BLaER1 treated with 17β-estradiol and CSF1 and Interleukin-3, amounts not matched to agents 10 nM and 100 nM (cell line): ENCODE measurements at regions not wholly inside any gene's neighbourhood (a gene's known extent, or its start where the extent isn't known, plus 50 kb on each side); places are given as distances from the start of the nearest gene placed in this dataset.

Experiments used
- H3K27ac ChIP-seq, 11 experiments: shearing (Covaris generic); formaldehyde crosslinking; 2 replicates each; pipeline ENCODE4 v1.8.1; 2022
- H3K27me3 ChIP-seq, 11 experiments: shearing (Covaris generic); formaldehyde crosslinking; 2 replicates each; pipeline ENCODE4 v1.8.1; 2022
- H3K36me3 ChIP-seq, 11 experiments: shearing (Covaris generic); formaldehyde crosslinking; 2 replicates each; pipeline ENCODE4 v1.8.1; 2022
- H3K4me1 ChIP-seq, 10 experiments: shearing (Covaris generic); formaldehyde crosslinking; 2 replicates each; pipeline ENCODE4 v1.8.1; 2022
- H3K4me2 ChIP-seq, 11 experiments: shearing (Covaris generic); formaldehyde crosslinking; 2 replicates each; pipeline ENCODE4 v1.8.1; 2022
- H3K4me3 ChIP-seq, 10 experiments: shearing (Covaris generic); formaldehyde crosslinking; 2 replicates each; pipeline ENCODE4 v1.8.1; 2022
- H3K9ac ChIP-seq, 11 experiments: shearing (Covaris generic); formaldehyde crosslinking; 2 replicates each; pipeline ENCODE4 v1.8.1; 2022
- H3K9me3 ChIP-seq, 11 experiments: shearing (Covaris generic); formaldehyde crosslinking; replicated peaks in 1 of 11; 2 replicates each; pipeline ENCODE4 v1.8.1; 2022
- H4K20me1 ChIP-seq, 11 experiments: shearing (Covaris generic); formaldehyde crosslinking; 2 replicates each; pipeline ENCODE4 v1.8.1; 2022
- Cebpa-rat ChIP-seq, 11 experiments: shearing (Covaris generic); IDR thresholded peaks; 2 replicates each; pipeline ENCODE4 v1.8.1; 2022

- H4K20me1 ChIP-seq: no peaks in the 10 kb centered on the region
- TF ChIP-seq Cebpa-rat (IDR thresholded peaks at IDR 0.05): no peak
- H3K4me3 ChIP-seq: no peak overlapping the region
- H3K9ac ChIP-seq: no peak overlapping the region
- 0 out of 22 replicates have a peak, but pooled peaks cover 0 to 19% (median 0%) of the 10 kb centered on the region in 11 experiments for H3K27me3 ChIP-seq
- 0 out of 22 replicates have a peak, but pooled peaks cover 0 to 4% (median 0%) of the 10 kb centered on the region in 11 experiments for H3K9me3 ChIP-seq
- H3K36me3 ChIP-seq: no peaks in the 10 kb centered on the region
- H3K27ac ChIP-seq: no peak overlapping the region
- no peak overlapping the region for H3K4me2 ChIP-seq
- peaks cover 0 to 10% (median 4%) of the 10 kb centered on the region in 10 experiments; a peak in 4 of 20 replicates for H3K4me1 ChIP-seq
Measured at GRCh38 chr2:12594590-12594989, 122.1 kb upstream of the TRIB2 start.

GRCh38 chr2:12596771-12597170, 120.0 kb upstream of the TRIB2 start:
- no peaks in the 10 kb centered on the region for H3K4me1 ChIP-seq
- no peak for TF ChIP-seq Cebpa-rat (IDR thresholded peaks at IDR 0.05)
- no peak overlapping the region for H3K27ac ChIP-seq
- 0 out of 22 replicates have a peak, but pooled peaks cover 0 to 4% (median 0%) of the 10 kb centered on the region in 11 experiments for H3K9me3 ChIP-seq
- H3K36me3 ChIP-seq: no peaks in the 10 kb centered on the region
- no peak overlapping the region for H3K4me2 ChIP-seq
- no peak overlapping the region for H3K4me3 ChIP-seq
- H3K9ac ChIP-seq: no peak overlapping the region
- H4K20me1 ChIP-seq: no peaks in the 10 kb centered on the region
- H3K27me3 ChIP-seq: 0 out of 22 replicates have a peak, but pooled peaks cover 0 to 12% (median 0%) of the 10 kb centered on the region in 11 experiments

- Histone ChIP-seq H3K4me2 (no peak overlapping the region), H3K36me3 (no peaks in the 10 kb centered on the region), H3K9me3 (0 out of 22 replicates have a peak, but pooled peaks cover 0 to 4% (median 0%) of the 10 kb centered on the region in 11 experiments), H3K4me3 (no peak overlapping the region), H3K27ac (no peak overlapping the region), H3K9ac (no peak overlapping the region), H4K20me1 (no peaks in the 10 kb centered on the region), H3K27me3 (0 out of 22 replicates have a peak, but pooled peaks cover 0 to 5% (median 0%) of the 10 kb centered on the region in 11 experiments), H3K4me1 (peaks cover 0 to 1% (median 0%) of the 10 kb centered on the region in 10 experiments; a peak in 1 of 20 replicates)
- TF ChIP-seq Cebpa-rat (IDR thresholded peaks at IDR 0.05): no peak
Measured at GRCh38 chr2:12597610-12598009, 119.1 kb upstream of the TRIB2 start.

GRCh38 chr2:12602661-12603060, 114.1 kb upstream of the TRIB2 start:
- no peaks in the 10 kb centered on the region for H3K36me3 ChIP-seq
- H3K4me2 ChIP-seq: peak overlapping the region in 1 of 11 experiments; percentile 2; a peak in 1 of 22 replicates
- 0 out of 22 replicates have a peak, but pooled peaks cover 0 to 2% (median 0%) of the 10 kb centered on the region in 11 experiments for H3K9me3 ChIP-seq
- TF ChIP-seq Cebpa-rat (IDR thresholded peaks at IDR 0.05): no peak
- no peak overlapping the region for H3K27ac ChIP-seq
- no peaks in the 10 kb centered on the region for H4K20me1 ChIP-seq
- H3K4me3 ChIP-seq: no peak overlapping the region
- no peaks in the 10 kb centered on the region for H3K27me3 ChIP-seq
- no peak overlapping the region for H3K9ac ChIP-seq
- H3K4me1 ChIP-seq: peaks cover 0 to 6% (median 0%) of the 10 kb centered on the region in 10 experiments; a peak in 2 of 20 replicates

GRCh38 chr2:12603781-12604295, 112.9 kb upstream of the TRIB2 start:
- H3K27me3 ChIP-seq: no peaks in the 10 kb centered on the region
- no peaks in the 10 kb centered on the region for H4K20me1 ChIP-seq
- H3K9ac ChIP-seq: no peak overlapping the region
- peaks cover 0 to 6% (median 0%) of the 10 kb centered on the region in 10 experiments; a peak in 2 of 20 replicates for H3K4me1 ChIP-seq
- no peaks in the 10 kb centered on the region for H3K9me3 ChIP-seq
- TF ChIP-seq Cebpa-rat (IDR thresholded peaks at IDR 0.05): no peak
- no peak overlapping the region for H3K27ac ChIP-seq
- no peak overlapping the region for H3K4me2 ChIP-seq
- H3K4me3 ChIP-seq: no peak overlapping the region
- H3K36me3 ChIP-seq: no peaks in the 10 kb centered on the region

GRCh38 chr2:12604341-12604740, 112.4 kb upstream of the TRIB2 start:
- peaks cover 0 to 6% (median 0%) of the 10 kb centered on the region in 10 experiments; a peak in 2 of 20 replicates for H3K4me1 ChIP-seq
- no peaks in the 10 kb centered on the region for H3K36me3 ChIP-seq
- H3K27ac ChIP-seq: no peak overlapping the region
- no peaks in the 10 kb centered on the region for H3K9me3 ChIP-seq
- TF ChIP-seq Cebpa-rat (IDR thresholded peaks at IDR 0.05): no peak
- no peak overlapping the region for H3K4me3 ChIP-seq
- no peak overlapping the region for H3K4me2 ChIP-seq
- H4K20me1 ChIP-seq: no peaks in the 10 kb centered on the region
- H3K9ac ChIP-seq: no peak overlapping the region
- H3K27me3 ChIP-seq: no peaks in the 10 kb centered on the region

- H3K27ac ChIP-seq: no peak overlapping the region
- H3K4me2 ChIP-seq: no peak overlapping the region
- H3K9ac ChIP-seq: no peak overlapping the region
- no peak overlapping the region for H3K4me3 ChIP-seq
- H3K27me3 ChIP-seq: no peaks in the 10 kb centered on the region
- H3K36me3 ChIP-seq: no peaks in the 10 kb centered on the region
- no peaks in the 10 kb centered on the region for H3K9me3 ChIP-seq
- H3K4me1 ChIP-seq: peaks cover 0 to 6% (median 0%) of the 10 kb centered on the region in 10 experiments; a peak in 2 of 20 replicates
- no peaks in the 10 kb centered on the region for H4K20me1 ChIP-seq
- no peak for TF ChIP-seq Cebpa-rat (IDR thresholded peaks at IDR 0.05)
Measured at GRCh38 chr2:12605366-12605765, 111.4 kb upstream of the TRIB2 start.

GRCh38 chr2:12605936-12606335, 110.8 kb upstream of the TRIB2 start:
- H3K27ac ChIP-seq: no peak overlapping the region
- no peaks in the 10 kb centered on the region for H3K27me3 ChIP-seq
- peaks cover 0 to 6% (median 0%) of the 10 kb centered on the region in 10 experiments; a peak in 2 of 20 replicates for H3K4me1 ChIP-seq
- H3K4me3 ChIP-seq: no peak overlapping the region
- TF ChIP-seq Cebpa-rat (IDR thresholded peaks at IDR 0.05): no peak
- H3K4me2 ChIP-seq: no peak overlapping the region
- H3K36me3 ChIP-seq: no peaks in the 10 kb centered on the region
- no peak overlapping the region for H3K9ac ChIP-seq
- H4K20me1 ChIP-seq: no peaks in the 10 kb centered on the region
- no peaks in the 10 kb centered on the region for H3K9me3 ChIP-seq

- Histone ChIP-seq H3K27me3 (no peaks in the 10 kb centered on the region), H3K4me3 (no peak overlapping the region), H4K20me1 (no peaks in the 10 kb centered on the region), H3K36me3 (no peaks in the 10 kb centered on the region), H3K4me2 (0 out of 22 replicates have a peak overlapping the region, but pooled peaks of 1 of the 11 experiments have one; percentile 22), H3K9me3 (no peaks in the 10 kb centered on the region), H3K27ac (no peak overlapping the region), H3K4me1 (peaks cover 0 to 6% (median 0%) of the 10 kb centered on the region in 10 experiments; a peak in 2 of 20 replicates), H3K9ac (no peak overlapping the region)
- no peak for TF ChIP-seq Cebpa-rat (IDR thresholded peaks at IDR 0.05)
Measured at GRCh38 chr2:12606472-12607000, 110.2 kb upstream of the TRIB2 start.
